GM18498 (cell line): ENCODE measurements at regions not wholly inside any gene's neighbourhood (a gene's known extent, or its start where the extent isn't known, plus 50 kb on each side); places are given as distances from the start of the nearest gene placed in this dataset.
A peak's percentile ranks its signal among the peaks of the same experiment; 100 is the strongest.

Source experiments
- ATAC-seq: cut with Tn5 transposase; IDR thresholded peaks from one replicate; pipeline ENCODE4 v1.9.1; 2021; ENCODE audit warnings: mild to moderate bottlenecking, moderate library complexity; ENCODE audit not compliant: unreplicated experiment

- no peak for ATAC-seq
Observed at GRCh38 chr14:87816416-87816815, 176.6 kb downstream of the GALC start.

GRCh38 chr14:87815121-87815520 lies 177.9 kb downstream of the GALC start:
- ATAC-seq: no peak

GRCh38 chr14:87813686-87814085 lies 179.3 kb downstream of the GALC start:
- ATAC-seq: no peak

- no peak for ATAC-seq
Observed at GRCh38 chr14:87813211-87813610, 179.8 kb downstream of the GALC start.

GRCh38 chr14:87811246-87811645 lies 181.7 kb downstream of the GALC start:
- no peak for ATAC-seq

GRCh38 chr14:87810711-87811110 lies 182.3 kb downstream of the GALC start:
- ATAC-seq: no peak

GRCh38 chr14:87809261-87809660 lies 183.7 kb downstream of the GALC start:
- no peak for ATAC-seq

- peak; percentile 83 for ATAC-seq
Observed at GRCh38 chr14:87805315-87805723, 187.7 kb downstream of the GALC start.

- no peak for ATAC-seq
Observed at GRCh38 chr14:87800216-87800615, 192.8 kb downstream of the GALC start.

GRCh38 chr14:87799400-87799799 lies 193.6 kb downstream of the GALC start:
- ATAC-seq: no peak

GRCh38 chr14:87797001-87797400 lies 196.0 kb downstream of the GALC start:
- no peak for ATAC-seq

GRCh38 chr14:87794561-87794960 lies 198.4 kb downstream of the GALC start:
- ATAC-seq: no peak

- no peak for ATAC-seq
Observed at GRCh38 chr14:87785897-87786296, 207.1 kb downstream of the GALC start.

- no peak for ATAC-seq
Observed at GRCh38 chr14:87784386-87784785, 208.6 kb downstream of the GALC start.

- no peak for ATAC-seq
Observed at GRCh38 chr14:87783071-87783470, 209.9 kb downstream of the GALC start.

GRCh38 chr14:87772854-87773253 lies 220.1 kb downstream of the GALC start:
- no peak for ATAC-seq

GRCh38 chr14:87767567-87767901 lies 225.4 kb downstream of the GALC start:
- peak; percentile 77 for ATAC-seq

- no peak for ATAC-seq
Observed at GRCh38 chr14:87758876-87759275, 234.1 kb downstream of the GALC start.

- ATAC-seq: peak; percentile 79
Observed at GRCh38 chr14:87756661-87757060, 236.3 kb downstream of the GALC start.

GRCh38 chr14:87754520-87755223 lies 238.3 kb downstream of the GALC start:
- no peak for ATAC-seq

GRCh38 chr14:87748558-87748957 lies 244.4 kb downstream of the GALC start:
- ATAC-seq: no peak

- ATAC-seq: peak; percentile 80
Observed at GRCh38 chr14:87745507-87746118, 247.4 kb downstream of the GALC start.
